MM.1S (cell line): ENCODE measurements at regions not wholly inside any gene's neighbourhood (a gene's known extent, or its start where the extent isn't known, plus 50 kb on each side); places are given as distances from the start of the nearest gene placed in this dataset.

Experiments
- EZH2phosphoT487 ChIP-seq: fragments of 300-600 bp; sonication (generic); IDR thresholded peaks from 2 replicates; pipeline ENCODE4 v1.6.1; 2018; ENCODE audit warnings: antibody characterized with exemption, low read length
- TF ChIP-seq, protein P1 (sequence below): fragments of 300-600 bp; sonication (generic); IDR thresholded peaks from 2 replicates; pipeline ENCODE4 v1.5.1; 2016; ENCODE audit warnings: antibody characterized with exemption, low read length, mixed read lengths

- TF ChIP-seq, protein P1, sequence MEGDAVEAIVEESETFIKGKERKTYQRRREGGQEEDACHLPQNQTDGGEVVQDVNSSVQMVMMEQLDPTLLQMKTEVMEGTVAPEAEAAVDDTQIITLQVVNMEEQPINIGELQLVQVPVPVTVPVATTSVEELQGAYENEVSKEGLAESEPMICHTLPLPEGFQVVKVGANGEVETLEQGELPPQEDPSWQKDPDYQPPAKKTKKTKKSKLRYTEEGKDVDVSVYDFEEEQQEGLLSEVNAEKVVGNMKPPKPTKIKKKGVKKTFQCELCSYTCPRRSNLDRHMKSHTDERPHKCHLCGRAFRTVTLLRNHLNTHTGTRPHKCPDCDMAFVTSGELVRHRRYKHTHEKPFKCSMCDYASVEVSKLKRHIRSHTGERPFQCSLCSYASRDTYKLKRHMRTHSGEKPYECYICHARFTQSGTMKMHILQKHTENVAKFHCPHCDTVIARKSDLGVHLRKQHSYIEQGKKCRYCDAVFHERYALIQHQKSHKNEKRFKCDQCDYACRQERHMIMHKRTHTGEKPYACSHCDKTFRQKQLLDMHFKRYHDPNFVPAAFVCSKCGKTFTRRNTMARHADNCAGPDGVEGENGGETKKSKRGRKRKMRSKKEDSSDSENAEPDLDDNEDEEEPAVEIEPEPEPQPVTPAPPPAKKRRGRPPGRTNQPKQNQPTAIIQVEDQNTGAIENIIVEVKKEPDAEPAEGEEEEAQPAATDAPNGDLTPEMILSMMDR: no peak
- no peak for TF ChIP-seq EZH2phosphoT487
These were observed 590.2 kb downstream of the VRK1 start for GRCh38 chr14:97387252-97387874.
